Right ventricle myocardium inferior (tissue), 1 donor: ENCODE measurements at regions not wholly inside any gene's neighbourhood (a gene's known extent, or its start where the extent isn't known, plus 50 kb on each side); places are given as distances from the start of the nearest gene placed in this dataset.
A peak's percentile ranks its signal among the peaks of the same experiment; 100 is the strongest.
"Not testable (repeated sequence)": the region's sequence is repeated elsewhere in the genome, so short reads cannot be mapped to it uniquely, and the experiment has no call there.

ENCODE experiments used
- ATAC-seq: fragments of 200-7000 bp; cut with Tn5 transposase; one replicate; pipeline ENCODE4 v1.9.1; 2020; ENCODE audit warnings: mild to moderate bottlenecking, moderate library complexity
- DNase-seq: peaks from one replicate; pipeline ENCODE4 v3.0.0; 2021; ENCODE audit errors: missing footprints
- intact Hi-C: fragments of 100-400 bp; cut with DNase I; formaldehyde crosslinking; loops from one replicate; pipeline ENCODE4 v1.11.0; 2022
- donor health status: DM: no; HTN: yes; CAD: no; lungs with severe emphysema.

DNA sequence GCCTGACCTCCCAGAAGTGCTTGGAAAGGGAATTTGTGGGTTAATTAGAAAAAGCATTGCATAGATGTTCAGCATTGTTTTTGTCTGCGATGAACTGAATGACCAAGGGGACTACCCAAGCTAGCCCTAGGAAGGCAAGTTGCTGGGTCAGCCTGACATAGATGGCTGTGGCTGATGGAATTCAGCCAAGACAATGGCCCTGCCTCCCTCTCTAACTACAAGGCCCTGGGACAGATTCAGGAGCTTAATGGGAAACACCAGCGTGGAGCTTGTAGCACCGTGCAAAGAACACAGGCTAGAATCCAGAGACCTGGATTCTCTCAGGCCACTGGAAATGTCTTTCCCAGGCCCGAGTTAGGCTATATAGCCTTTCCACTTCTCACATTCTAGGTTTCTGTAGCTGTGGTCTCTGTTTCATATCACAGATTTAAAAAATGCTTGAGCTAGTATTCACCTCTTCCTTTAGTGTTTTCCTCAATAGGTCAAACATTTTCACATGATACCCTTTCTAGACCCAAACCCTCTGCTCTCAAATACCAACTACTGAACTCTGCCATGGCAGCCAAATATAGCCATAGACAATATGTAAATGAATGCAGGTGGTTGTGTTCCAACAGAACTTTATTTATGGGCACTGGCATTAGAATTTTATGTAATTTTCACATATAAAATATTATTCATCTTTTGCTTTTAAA, 294.3 kb upstream of the MEX3C start:
- intact Hi-C loops, result no loop called here
- ATAC-seq (peak; percentile 42), DNase-seq (no peak)

GRCh38 chr18:51498085-51498855, 300.8 kb upstream of the MEX3C start:
- intact Hi-C loops, result loop anchor here (1.0 to 5.0 kb wide), 3 partner anchors 51 to 301 kb away; partner anchors contain the start of gene MEX3C
- ATAC-seq (peak; percentile 95), DNase-seq (peak; percentile 53)

- no peak for ATAC-seq
- intact Hi-C loops, result no loop called here
- DNase-seq, result no peak
Observed at GRCh38 chr18:51503351-51503750, 305.9 kb upstream of the MEX3C start.

GRCh38 chr18:51506811-51507210, 309.3 kb upstream of the MEX3C start:
- ATAC-seq (no peak), DNase-seq (no peak)
- intact Hi-C loops, result no loop called here

- DNase-seq, ATAC-seq, intact Hi-C loops: not testable (repeated sequence)
Observed at GRCh38 chr18:51508410-51508809, 310.9 kb upstream of the MEX3C start.

- intact Hi-C loops, result no loop called here
- no peak for DNase-seq
- ATAC-seq, result no peak
Observed at GRCh38 chr18:51510020-51510419, 312.5 kb upstream of the MEX3C start.

DNA sequence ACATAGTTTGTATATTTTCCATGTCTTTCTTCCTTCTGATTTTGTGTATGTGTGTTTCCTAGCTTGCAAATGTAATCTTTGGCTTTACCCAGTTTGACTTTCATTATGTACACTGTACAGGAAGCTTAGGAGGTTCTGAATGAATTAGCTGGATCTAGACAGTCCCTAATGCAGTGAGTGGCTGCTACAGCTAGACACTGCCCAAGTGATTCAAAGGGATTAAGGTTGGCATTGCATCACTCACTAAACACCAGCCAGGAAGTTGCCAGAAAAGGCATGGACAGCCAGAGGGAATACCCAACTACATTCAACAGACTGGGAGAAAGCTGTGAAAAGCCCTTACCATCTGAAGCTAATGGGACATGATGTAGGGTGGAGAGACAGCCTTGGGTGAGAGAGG, 316.0 kb upstream of the MEX3C start:
- intact Hi-C loops, result no loop called here
- ATAC-seq (peak; percentile 48), DNase-seq (no peak)

DNA sequence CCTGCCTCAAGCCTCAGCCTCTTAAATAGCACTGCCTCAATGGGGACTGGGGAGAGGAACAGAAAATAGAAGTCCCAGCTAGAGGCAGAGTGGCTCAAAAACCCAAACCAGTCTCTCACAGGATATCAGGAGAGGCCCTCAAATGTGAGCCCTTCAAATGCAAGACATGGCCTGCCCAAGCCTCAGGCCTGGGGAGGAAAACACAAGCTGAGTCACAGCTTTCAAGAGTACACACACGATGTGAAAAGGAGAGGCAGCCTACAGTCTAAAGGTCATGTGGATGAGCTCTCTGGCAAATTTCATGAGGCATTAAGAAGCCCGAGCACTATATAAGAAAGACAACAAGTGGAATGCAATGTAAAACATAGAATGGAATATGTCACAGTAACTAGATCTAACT, 316.6 kb upstream of the MEX3C start:
- ATAC-seq (no peak), DNase-seq (no peak)
- intact Hi-C loops, result no loop called here

DNA sequence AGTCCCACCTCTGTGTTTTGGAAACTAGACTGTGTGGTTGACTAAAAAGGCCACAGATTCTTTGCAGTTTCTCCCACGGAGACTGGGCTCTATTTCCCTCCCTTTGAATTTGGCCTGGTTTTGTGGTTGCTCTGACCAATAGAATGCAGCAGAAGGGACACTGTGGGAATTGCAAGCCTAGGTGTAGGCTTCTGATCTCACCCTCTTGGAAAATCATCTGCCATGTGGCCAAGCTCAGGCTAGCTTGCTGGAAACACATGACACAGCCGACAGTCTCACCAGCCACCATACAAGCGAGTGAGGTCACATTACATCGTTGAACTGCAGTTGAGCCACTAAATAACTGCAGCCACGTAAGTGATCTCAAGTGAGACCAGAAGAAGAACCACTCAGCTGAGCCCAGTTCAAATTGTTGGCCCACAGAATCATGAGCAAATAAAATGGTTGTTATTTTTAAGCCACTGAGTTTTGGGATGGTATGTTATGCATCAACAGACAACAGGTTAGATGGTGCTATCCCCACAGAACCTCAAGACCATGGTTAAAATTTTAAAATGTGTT, 319.1 kb upstream of the MEX3C start:
- intact Hi-C loops, result no loop called here
- no peak for ATAC-seq
- DNase-seq, result no peak

DNA sequence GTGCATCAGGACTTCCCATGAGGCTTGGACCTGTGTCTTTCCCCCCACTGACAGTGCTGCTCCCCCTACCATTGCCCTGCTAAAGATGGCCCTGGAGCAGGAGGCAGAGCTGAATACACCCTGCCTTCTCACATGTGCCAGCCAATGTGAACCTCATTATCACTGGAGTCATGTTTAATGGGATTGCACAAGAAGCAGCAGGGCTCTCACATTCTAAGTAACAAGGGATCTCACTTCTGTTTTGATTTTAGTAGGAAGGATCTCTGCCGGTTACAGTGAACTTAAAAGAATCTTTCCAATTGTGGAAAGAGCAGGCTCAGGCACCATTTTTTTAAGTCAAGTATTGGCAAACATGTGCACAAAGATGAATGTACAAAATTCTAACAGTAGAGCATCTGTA, 322.1 kb upstream of the MEX3C start:
- ATAC-seq (no peak), DNase-seq (no peak)
- intact Hi-C loops, result no loop called here

DNA sequence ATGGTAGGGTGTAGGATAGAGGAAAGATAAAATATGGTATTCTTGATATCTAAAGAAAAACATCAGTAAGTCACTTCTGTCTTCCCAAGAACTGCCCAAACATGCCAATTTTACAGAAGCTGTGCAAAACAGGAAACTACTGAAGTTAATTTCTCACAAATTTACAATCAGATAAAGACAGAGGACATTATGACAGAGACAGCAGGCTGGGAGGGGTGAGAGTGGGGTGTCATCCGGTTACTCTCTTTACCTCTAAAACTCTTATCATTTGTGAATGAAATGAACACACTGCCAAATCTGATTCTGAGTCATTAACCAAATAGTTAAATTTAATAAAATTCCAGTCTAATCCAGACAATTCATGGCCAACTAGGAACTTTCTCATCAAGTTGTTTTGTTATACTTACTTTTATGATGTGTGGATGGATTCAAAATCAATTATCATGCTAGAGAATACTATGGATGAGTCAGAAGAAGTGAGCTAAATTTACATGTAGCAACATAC, 323.2 kb upstream of the MEX3C start:
- ATAC-seq, result no peak
- DNase-seq, result no peak
- intact Hi-C loops, result no loop called here

DNA sequence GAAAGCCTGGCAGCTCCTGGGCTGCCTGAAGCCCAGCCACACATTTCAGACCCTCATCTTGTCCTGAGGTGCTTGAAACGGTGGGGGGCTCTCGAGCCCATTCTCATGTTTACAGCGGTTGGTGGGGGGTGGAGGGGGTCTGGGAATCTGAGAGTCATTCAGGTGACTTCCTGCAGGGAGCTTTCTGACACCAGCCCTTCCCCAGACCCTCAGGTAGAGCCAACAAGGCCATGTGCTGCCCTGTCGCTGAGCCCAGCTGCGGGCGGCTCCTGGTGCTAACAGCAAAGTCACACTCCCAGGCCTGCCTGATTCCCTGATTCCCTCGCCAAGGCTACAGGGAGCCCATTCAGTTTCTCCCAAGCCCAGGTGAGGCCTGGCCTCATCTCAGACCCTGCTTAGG, 324.9 kb upstream of the MEX3C start:
- intact Hi-C loops, result no loop called here
- ATAC-seq, result no peak

DNA sequence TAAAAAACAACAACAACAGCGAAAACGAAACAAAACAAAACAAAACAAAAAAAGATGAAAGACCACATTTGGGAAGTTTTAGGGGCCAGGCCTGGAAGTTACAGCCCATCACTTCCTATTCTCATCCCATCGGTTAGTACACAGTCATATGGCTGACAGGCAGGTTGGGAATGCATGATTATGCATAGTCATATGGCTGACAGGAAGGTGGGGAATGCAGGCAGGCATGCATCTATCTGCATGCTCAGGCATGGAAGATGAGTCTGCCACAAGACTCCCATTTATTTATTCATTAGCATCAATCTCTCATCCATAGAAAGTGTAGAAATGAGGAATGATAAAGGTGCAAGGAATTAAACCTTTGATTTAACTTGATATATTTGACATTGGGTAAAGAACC, 325.3 kb upstream of the MEX3C start:
- intact Hi-C loops, result no loop called here
- no peak for ATAC-seq
- no peak for DNase-seq

More for the DNA sequence above, 324.9 kb upstream of the MEX3C start:
- DNase-seq, result no peak

DNA sequence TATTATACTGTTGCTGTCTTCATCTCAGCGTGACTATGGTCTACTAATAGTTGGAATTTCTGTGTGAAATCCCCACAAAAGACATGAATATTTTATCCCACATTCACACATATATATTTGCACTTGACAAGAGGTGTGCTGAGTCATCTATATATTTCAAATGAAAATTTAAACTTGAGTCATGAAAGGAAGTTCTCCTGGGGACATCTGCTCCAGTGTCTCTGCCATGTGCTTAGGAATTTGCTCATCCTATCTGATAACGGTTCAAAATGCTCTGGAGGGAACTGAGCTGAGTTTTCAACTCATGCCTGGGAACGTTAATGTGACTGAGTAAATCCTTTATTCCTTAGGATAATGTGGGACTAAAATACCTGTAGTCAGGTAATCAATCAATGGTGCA, 326.2 kb upstream of the MEX3C start:
- no peak for ATAC-seq
- intact Hi-C loops, result no loop called here
- no peak for DNase-seq

DNA sequence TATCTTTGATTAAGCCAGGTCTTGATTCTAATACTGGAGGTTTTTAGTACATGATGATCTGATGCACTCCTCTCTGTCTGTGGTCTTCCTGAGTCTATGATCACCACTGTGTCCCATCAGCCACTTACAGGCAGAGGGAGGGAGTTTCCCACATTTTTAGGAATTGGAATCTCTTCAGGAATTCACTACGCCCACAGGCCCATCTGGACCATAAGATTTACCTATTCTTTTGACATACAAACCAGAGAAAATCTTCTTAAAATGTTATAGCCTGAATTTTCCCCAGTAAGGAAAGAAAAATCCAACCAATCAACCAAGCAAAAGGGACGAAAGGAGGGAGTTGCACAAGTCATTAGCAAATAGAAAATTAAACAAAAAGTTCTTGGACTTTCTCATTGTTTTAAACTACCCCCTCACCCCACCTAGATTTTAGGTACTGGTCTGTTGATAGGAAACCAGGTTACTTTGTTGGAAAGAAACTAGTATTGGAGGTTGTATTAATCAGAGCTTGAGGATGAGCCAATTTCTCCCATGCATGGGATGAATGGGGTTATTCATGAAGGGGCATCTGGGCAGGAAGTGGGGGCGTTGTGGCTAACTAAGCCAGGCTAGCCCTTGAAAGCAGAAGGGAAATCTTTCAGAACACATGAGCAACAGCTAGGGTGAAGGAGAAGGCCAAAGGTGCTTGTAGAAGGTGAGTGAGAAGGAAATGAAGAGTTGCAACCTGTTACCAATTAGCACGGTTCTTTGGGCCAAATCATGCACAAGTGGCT, 328.2 kb upstream of the MEX3C start:
- intact Hi-C loops, result no loop called here
- no peak for DNase-seq
- ATAC-seq, result no peak

GRCh38 chr18:51527826-51528225, 330.3 kb upstream of the MEX3C start:
- DNase-seq (no peak), ATAC-seq (no peak)

GRCh38 chr18:51531501-51531900, 334.0 kb upstream of the MEX3C start:
- DNase-seq (no peak), ATAC-seq (no peak)
- intact Hi-C loops, result loop anchor here (5.0 to 10.0 kb wide), 2 partner anchors 51 to 147 kb away; no protein-coding TSS in a partner anchor

More at GRCh38 chr18:51527826-51528225, 330.3 kb upstream of the MEX3C start:
- intact Hi-C loops, result no loop called here

GRCh38 chr18:51537487-51537886, 340.0 kb upstream of the MEX3C start:
- intact Hi-C loops, result loop anchor here (2.0 to 10.0 kb wide), 2 partner anchors 153 to 427 kb away; no protein-coding TSS in a partner anchor
- no peak for DNase-seq
- peak; percentile 80 for ATAC-seq

DNA sequence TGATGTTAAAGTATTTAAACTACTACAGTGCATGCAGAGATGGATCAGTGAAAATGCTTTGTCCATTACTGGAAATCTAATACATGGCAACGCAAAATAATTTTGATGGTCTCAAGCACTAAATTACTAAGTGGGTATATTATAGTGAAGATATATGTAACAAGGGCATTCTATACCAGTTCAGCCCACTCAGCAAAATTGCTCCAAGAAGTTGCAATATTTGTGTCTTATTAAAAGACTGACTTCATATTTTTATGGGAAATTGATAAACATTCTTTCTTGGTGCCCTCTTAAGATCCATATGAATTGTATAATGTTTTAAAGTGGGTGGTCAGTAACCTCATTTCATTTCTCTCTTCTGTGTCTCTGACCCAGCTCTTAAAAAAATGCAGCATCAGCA, 343.1 kb upstream of the MEX3C start:
- no peak for DNase-seq
- intact Hi-C loops, result no loop called here
- no peak for ATAC-seq
